ENCODE measurements at regions not wholly inside any gene's neighbourhood (a gene's known extent, or its start where the extent isn't known, plus 50 kb on each side); places are given as distances from the start of the nearest gene placed in this dataset.

DNA sequence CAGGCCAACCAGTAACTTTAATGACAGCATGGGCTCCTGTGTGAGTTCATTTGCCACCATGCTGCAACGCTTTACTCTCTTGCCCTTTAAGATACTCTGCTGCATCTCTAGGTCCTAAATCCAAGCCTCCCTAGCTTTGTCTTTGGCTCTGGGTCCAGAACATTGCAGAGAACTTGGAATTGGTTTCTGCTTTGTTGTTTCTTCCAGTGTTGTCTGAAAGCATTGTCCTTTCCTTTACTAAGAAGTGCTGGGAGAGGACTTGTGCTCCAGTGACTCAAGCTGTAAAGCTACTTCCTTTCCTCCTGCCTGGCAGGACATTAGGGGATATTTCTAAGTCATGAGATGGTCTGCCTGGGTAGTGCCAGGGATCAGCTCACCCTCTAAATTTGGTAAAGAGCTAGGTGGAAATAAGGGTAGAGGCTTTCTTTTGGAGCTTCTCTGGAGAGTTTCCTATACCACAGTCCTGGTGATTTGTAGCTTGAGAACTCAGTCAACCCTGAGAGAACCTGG, 202.5 kb upstream of the CADM1 start:
- H3K4me1 ChIP-seq, result no peaks in the 10 kb centered on the region
- DNase-seq, result no peak
- H3K36me3 ChIP-seq (ENCODE audit: control insufficient read depth, insufficient read depth, low read length), result no peaks in the 10 kb centered on the region
- TF ChIP-seq, protein P1, sequence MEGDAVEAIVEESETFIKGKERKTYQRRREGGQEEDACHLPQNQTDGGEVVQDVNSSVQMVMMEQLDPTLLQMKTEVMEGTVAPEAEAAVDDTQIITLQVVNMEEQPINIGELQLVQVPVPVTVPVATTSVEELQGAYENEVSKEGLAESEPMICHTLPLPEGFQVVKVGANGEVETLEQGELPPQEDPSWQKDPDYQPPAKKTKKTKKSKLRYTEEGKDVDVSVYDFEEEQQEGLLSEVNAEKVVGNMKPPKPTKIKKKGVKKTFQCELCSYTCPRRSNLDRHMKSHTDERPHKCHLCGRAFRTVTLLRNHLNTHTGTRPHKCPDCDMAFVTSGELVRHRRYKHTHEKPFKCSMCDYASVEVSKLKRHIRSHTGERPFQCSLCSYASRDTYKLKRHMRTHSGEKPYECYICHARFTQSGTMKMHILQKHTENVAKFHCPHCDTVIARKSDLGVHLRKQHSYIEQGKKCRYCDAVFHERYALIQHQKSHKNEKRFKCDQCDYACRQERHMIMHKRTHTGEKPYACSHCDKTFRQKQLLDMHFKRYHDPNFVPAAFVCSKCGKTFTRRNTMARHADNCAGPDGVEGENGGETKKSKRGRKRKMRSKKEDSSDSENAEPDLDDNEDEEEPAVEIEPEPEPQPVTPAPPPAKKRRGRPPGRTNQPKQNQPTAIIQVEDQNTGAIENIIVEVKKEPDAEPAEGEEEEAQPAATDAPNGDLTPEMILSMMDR (IDR thresholded peaks at IDR 0.05; ENCODE audit: insufficient read depth in 1 of 2, low read depth in 1 of 2, low read length in 1 of 2, severe bottlenecking in 1 of 2, unreplicated experiment in 1 of 2), result no peak
- H3K4me3 Mint-ChIP-seq (ENCODE audit: unreplicated experiment), result no peak overlapping the region
- no TSS peak for BruUV-seq (replicated peaks)
- peaks cover 12% of the 10 kb centered on the region for H3K9me3 Mint-ChIP-seq (ENCODE audit: unreplicated experiment)
- intact Hi-C loops (cut with micrococcal nuclease; ENCODE audit: unreplicated experiment), result no loop called here
- peaks cover 5% of the 10 kb centered on the region; the same call in 1 of the 2 replicates for H3K9me3 ChIP-seq
- ChIA-PET CTCF (interaction anchor here (1.1 kb wide), 1 partner anchor 204 kb away, joined by 3 read pairs; no protein-coding TSS in a partner anchor), POLR2A (no interaction called here)
- H3K27ac Mint-ChIP-seq (ENCODE audit: unreplicated experiment), result no peak overlapping the region
- H3K27me3 Mint-ChIP-seq (ENCODE audit: insufficient read depth, unreplicated experiment), result peaks cover 8% of the 10 kb centered on the region
- no peaks in the 10 kb centered on the region for H3K36me3 Mint-ChIP-seq (ENCODE audit: insufficient read depth, unreplicated experiment)
- H3K4me3 ChIP-seq (ENCODE audit: low read depth, low read length), result no peak overlapping the region
- no peaks in the 10 kb centered on the region for H3K4me1 Mint-ChIP-seq (ENCODE audit: low read depth, unreplicated experiment)
- no peaks in the 10 kb centered on the region for H3K27me3 ChIP-seq (replicated peaks; ENCODE audit: control insufficient read depth, insufficient read depth, low read length)

DNA sequence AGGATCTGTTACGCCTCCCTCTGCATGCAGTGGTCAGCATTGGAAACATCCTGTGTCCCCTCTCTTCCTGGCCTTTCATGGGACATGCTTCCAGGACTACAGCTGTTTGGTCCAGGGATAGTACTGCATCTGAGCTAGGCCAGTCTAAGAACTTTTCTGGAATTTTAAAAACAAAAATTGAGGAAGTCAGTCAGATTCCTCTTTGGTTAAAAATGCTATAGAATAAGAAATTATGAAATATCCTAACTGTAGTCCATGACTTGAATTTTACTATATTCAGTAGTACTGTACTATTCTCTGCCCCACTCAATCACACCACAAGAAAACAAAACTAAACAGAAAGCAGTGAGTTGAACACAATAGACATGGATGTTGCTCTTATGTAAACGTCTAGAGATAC, 201.0 kb upstream of the CADM1 start:
- TF ChIP-seq, protein P1 (IDR thresholded peaks at IDR 0.05; ENCODE audit: insufficient read depth in 1 of 2, low read depth in 1 of 2, low read length in 1 of 2, severe bottlenecking in 1 of 2, unreplicated experiment in 1 of 2), result no peak
- Mint-ChIP-seq H3K27ac (ENCODE audit: unreplicated experiment) (no peak overlapping the region), H3K27me3 (ENCODE audit: insufficient read depth, unreplicated experiment) (peaks cover 11% of the 10 kb centered on the region), H3K4me3 (ENCODE audit: unreplicated experiment) (no peak overlapping the region), H3K9me3 (ENCODE audit: unreplicated experiment) (peaks cover 12% of the 10 kb centered on the region), H3K36me3 (ENCODE audit: insufficient read depth, unreplicated experiment) (no peaks in the 10 kb centered on the region), H3K4me1 (ENCODE audit: low read depth, unreplicated experiment) (no peaks in the 10 kb centered on the region)
- BruUV-seq (replicated peaks), result no TSS peak
- ChIA-PET POLR2A (no interaction called here), CTCF (no interaction called here)
- Histone ChIP-seq H3K27me3 (replicated peaks; ENCODE audit: control insufficient read depth, insufficient read depth, low read length) (no peaks in the 10 kb centered on the region), H3K4me3 (ENCODE audit: low read depth, low read length) (no peak overlapping the region), H3K9me3 (peaks cover 5% of the 10 kb centered on the region; the same call in 1 of the 2 replicates), H3K4me1 (no peaks in the 10 kb centered on the region), H3K36me3 (ENCODE audit: control insufficient read depth, insufficient read depth, low read length) (no peaks in the 10 kb centered on the region)
- DNase-seq, result no peak
- intact Hi-C loops (cut with micrococcal nuclease; ENCODE audit: unreplicated experiment), result no loop called here

DNA sequence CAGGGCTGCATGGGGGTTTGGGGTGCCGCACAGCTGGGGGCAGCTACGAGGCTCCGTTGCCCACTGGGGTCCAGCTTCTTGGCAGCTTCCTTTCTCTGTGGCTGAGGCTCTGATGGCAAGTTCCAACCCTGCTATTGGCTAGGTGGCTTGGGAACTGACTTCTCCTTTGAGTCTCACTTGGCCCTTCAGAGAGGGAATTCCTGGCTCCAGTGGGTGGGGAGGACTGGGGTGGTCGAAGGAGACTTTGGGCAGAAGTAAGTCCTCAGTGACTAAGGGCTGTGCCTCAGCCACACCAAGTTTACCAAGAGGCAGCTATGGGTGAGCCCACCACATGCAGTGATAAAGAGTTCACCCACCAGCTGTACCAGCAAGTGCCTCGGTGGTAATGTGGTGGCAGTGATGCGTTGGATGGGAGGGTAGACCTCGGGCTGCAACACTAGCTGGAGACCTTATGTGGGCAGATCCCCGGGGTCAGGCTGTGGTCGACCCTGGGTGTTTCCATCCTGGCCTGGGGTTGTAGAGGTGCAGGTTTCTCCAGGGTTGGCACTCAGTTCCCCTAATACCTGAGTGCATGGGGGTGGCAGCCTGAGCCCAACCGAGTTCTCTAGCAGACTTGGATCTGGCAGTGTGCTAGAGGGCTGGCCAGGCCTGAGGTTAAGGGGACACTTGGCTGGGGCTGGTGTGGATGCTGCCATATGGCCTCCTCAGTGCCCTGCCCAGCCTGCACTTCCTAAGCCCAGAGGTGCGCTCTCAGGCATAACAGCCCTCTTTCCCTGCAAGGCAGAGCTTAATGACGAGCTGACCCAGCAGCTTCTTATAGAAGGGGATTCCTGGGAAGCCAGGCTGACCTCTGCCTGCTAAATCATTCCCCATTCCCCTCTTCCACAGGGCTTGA, 197.0 kb upstream of the CADM1 start:
- POLR2A ChIA-PET, result no interaction called here
- peaks cover 15% of the 10 kb centered on the region for H3K27me3 Mint-ChIP-seq (ENCODE audit: insufficient read depth, unreplicated experiment)

More for the DNA sequence above, 197.0 kb upstream of the CADM1 start:
- no peaks in the 10 kb centered on the region for H3K27me3 ChIP-seq (replicated peaks; ENCODE audit: control insufficient read depth, insufficient read depth, low read length)
- TF ChIP-seq, protein P1 (IDR thresholded peaks at IDR 0.05; ENCODE audit: insufficient read depth in 1 of 2, low read depth in 1 of 2, low read length in 1 of 2, severe bottlenecking in 1 of 2, unreplicated experiment in 1 of 2), result no peak
- peaks cover 5% of the 10 kb centered on the region; the same call in 1 of the 2 replicates for H3K9me3 ChIP-seq
- no peak overlapping the region for H3K27ac Mint-ChIP-seq (ENCODE audit: unreplicated experiment)
- H3K9me3 Mint-ChIP-seq (ENCODE audit: unreplicated experiment), result peaks cover 12% of the 10 kb centered on the region
- no peaks in the 10 kb centered on the region for H3K36me3 Mint-ChIP-seq (ENCODE audit: insufficient read depth, unreplicated experiment)
- H3K4me1 ChIP-seq, result no peaks in the 10 kb centered on the region
- CTCF ChIA-PET, result no interaction called here
- no peak overlapping the region for H3K4me3 ChIP-seq (ENCODE audit: low read depth, low read length)
- BruUV-seq (replicated peaks), result no TSS peak
- peak in 1 of 2 experiments; percentile 14 for DNase-seq
- no peak overlapping the region for H3K4me3 Mint-ChIP-seq (ENCODE audit: unreplicated experiment)
- H3K4me1 Mint-ChIP-seq (ENCODE audit: low read depth, unreplicated experiment), result no peaks in the 10 kb centered on the region
- intact Hi-C loops (cut with micrococcal nuclease; ENCODE audit: unreplicated experiment), result no loop called here
- no peaks in the 10 kb centered on the region for H3K36me3 ChIP-seq (ENCODE audit: control insufficient read depth, insufficient read depth, low read length)

Measured in Caco-2 (cell line).